K562 (cell line): ENCODE measurements at regions not wholly inside any gene's neighbourhood (a gene's known extent, or its start where the extent isn't known, plus 50 kb on each side); places are given as distances from the start of the nearest gene placed in this dataset.

Experiments used
- EZH2 ChIP-seq: IDR thresholded peaks from 2 replicates; pipeline ENCODE4 v1.6.1; 2012; ENCODE audit warnings: low read depth, mild to moderate bottlenecking, inconsistent platforms, low read length, borderline replicate concordance
- HCFC1 ChIP-seq: IDR thresholded peaks from 2 replicates; pipeline ENCODE4 v1.6.1; 2012; ENCODE audit warnings: low read depth, low read length, improper control_type of control experiment
- POLR2A ChIP-seq: fragments of 450-650 bp; conservative IDR thresholded peaks from 2 replicates; pipeline ENCODE4 v1.6.1; 2016
- RCOR1 ChIP-seq, 2 experiments: IDR thresholded peaks; 2 replicates each; pipeline ENCODE4 v1.6.1; 2012; ENCODE audit warnings: low read depth in 2 of 2, low read length in 2 of 2, borderline replicate concordance in 1 of 2, improper control_type of control experiment in 1 of 2
- ZNF184 ChIP-seq: sonication (generic); formaldehyde crosslinking; IDR thresholded peaks from 2 replicates; pipeline ENCODE4 v1.5.0; 2020; ENCODE audit warnings: missing genetic modification reagents
- ZNF274 ChIP-seq: IDR thresholded peaks from 2 replicates; pipeline ENCODE4 v1.6.1; 2011; ENCODE audit warnings: low read depth, mild to moderate bottlenecking, low read length, moderate library complexity, borderline replicate concordance
- TF ChIP-seq, protein P1 (sequence below): sonication (generic); formaldehyde crosslinking; IDR thresholded peaks from 2 replicates; pipeline ENCODE4 v1.8.0; 2022; ENCODE audit warnings: missing genetic modification reagents, mild to moderate bottlenecking, borderline replicate concordance
- TF ChIP-seq, protein P2 (sequence below), 3 experiments: IDR thresholded peaks in 2 of 3; conservative IDR thresholded peaks in 1 of 3; 2 replicates each; pipeline ENCODE4 v1.5.1; 2011 to 2012; ENCODE audit warnings: low read length in 3 of 3, mild to moderate bottlenecking in 3 of 3, control low read depth in 2 of 3, improper control_type of control experiment in 1 of 3, inconsistent platforms in 1 of 3, low read depth in 1 of 3, mixed read lengths in 1 of 3, moderate library complexity in 1 of 3; ENCODE audit not compliant: insufficient read depth in 2 of 3
- TF ChIP-seq, protein P3 (sequence below): fragments of 450-650 bp; IDR thresholded peaks from 2 replicates; pipeline ENCODE4 v1.6.1; 2016

DNA sequence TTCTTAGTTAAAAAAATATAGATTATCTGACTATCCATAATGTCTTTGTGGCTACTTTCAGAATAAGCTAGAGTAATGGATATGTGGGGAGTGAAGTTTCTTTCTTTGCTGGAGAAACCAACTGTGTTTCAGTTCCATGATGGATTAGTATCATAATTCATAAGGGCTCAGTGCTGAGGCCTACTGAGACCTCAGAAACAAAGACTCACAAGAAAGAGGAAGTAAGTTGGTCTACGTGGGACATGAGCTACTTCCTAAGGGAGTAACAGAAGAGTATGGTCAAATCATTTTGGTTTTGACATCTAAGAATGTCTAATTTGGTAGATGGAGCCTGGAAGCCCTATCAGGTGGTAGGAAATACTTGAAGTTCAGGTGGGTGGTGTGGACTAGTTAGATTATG lies 99.0 kb upstream of the HTR2A start:
- TF ChIP-seq EZH2 (no peak), HCFC1 (no peak), ZNF274 (no peak), RCOR1 (IDR thresholded peaks at IDR 0.05; ENCODE audit: borderline replicate concordance in 1 of 2, low read depth in 2 of 2, low read length in 2 of 2) (no peak), POLR2A (no peak), ZNF184 (CRISPR knock-in tag) (no peak)
- TF ChIP-seq, protein P1, sequence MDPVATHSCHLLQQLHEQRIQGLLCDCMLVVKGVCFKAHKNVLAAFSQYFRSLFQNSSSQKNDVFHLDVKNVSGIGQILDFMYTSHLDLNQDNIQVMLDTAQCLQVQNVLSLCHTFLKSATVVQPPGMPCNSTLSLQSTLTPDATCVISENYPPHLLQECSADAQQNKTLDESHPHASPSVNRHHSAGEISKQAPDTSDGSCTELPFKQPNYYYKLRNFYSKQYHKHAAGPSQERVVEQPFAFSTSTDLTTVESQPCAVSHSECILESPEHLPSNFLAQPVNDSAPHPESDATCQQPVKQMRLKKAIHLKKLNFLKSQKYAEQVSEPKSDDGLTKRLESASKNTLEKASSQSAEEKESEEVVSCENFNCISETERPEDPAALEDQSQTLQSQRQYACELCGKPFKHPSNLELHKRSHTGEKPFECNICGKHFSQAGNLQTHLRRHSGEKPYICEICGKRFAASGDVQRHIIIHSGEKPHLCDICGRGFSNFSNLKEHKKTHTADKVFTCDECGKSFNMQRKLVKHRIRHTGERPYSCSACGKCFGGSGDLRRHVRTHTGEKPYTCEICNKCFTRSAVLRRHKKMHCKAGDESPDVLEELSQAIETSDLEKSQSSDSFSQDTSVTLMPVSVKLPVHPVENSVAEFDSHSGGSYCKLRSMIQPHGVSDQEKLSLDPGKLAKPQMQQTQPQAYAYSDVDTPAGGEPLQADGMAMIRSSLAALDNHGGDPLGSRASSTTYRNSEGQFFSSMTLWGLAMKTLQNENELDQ = no peak
- TF ChIP-seq, protein P2, sequence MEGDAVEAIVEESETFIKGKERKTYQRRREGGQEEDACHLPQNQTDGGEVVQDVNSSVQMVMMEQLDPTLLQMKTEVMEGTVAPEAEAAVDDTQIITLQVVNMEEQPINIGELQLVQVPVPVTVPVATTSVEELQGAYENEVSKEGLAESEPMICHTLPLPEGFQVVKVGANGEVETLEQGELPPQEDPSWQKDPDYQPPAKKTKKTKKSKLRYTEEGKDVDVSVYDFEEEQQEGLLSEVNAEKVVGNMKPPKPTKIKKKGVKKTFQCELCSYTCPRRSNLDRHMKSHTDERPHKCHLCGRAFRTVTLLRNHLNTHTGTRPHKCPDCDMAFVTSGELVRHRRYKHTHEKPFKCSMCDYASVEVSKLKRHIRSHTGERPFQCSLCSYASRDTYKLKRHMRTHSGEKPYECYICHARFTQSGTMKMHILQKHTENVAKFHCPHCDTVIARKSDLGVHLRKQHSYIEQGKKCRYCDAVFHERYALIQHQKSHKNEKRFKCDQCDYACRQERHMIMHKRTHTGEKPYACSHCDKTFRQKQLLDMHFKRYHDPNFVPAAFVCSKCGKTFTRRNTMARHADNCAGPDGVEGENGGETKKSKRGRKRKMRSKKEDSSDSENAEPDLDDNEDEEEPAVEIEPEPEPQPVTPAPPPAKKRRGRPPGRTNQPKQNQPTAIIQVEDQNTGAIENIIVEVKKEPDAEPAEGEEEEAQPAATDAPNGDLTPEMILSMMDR (IDR thresholded peaks at IDR 0.05 in 2 of 3, conservative IDR thresholded peaks at IDR 0.05 in 1 of 3; ENCODE audit: insufficient read depth in 2 of 3, low read depth in 1 of 3, low read length in 3 of 3) = no peak
- TF ChIP-seq, protein P3, sequence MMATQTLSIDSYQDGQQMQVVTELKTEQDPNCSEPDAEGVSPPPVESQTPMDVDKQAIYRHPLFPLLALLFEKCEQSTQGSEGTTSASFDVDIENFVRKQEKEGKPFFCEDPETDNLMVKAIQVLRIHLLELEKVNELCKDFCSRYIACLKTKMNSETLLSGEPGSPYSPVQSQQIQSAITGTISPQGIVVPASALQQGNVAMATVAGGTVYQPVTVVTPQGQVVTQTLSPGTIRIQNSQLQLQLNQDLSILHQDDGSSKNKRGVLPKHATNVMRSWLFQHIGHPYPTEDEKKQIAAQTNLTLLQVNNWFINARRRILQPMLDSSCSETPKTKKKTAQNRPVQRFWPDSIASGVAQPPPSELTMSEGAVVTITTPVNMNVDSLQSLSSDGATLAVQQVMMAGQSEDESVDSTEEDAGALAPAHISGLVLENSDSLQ = no peak
